T-helper 1 cell (primary cell): ENCODE measurements at regions not wholly inside any gene's neighbourhood (a gene's known extent, or its start where the extent isn't known, plus 50 kb on each side); places are given as distances from the start of the nearest gene placed in this dataset.

Source experiments
- DNase-seq, 5 donors: peaks; one replicate each; pipeline ENCODE4 v3.0.0-alpha.2; 2012 to 2020

- no peak for DNase-seq
These were observed 970.8 kb downstream of the DTWD2 start for GRCh38 chr5:118017536-118017935.

GRCh38 chr5:118016396-118016795, 972.0 kb downstream of the DTWD2 start:
- no peak for DNase-seq

GRCh38 chr5:118015511-118015910, 972.8 kb downstream of the DTWD2 start:
- DNase-seq, result no peak

GRCh38 chr5:118009741-118010297, 978.5 kb downstream of the DTWD2 start:
- DNase-seq, result no peak

GRCh38 chr5:118008779-118009178, 979.6 kb downstream of the DTWD2 start:
- DNase-seq, result no peak

GRCh38 chr5:118007262-118007661, 981.1 kb downstream of the DTWD2 start:
- no peak for DNase-seq

GRCh38 chr5:118006219-118006618, 982.1 kb downstream of the DTWD2 start:
- no peak for DNase-seq

GRCh38 chr5:117999939-118000549, 988.3 kb downstream of the DTWD2 start:
- no peak for DNase-seq

- DNase-seq, result no peak
These were observed 1005.7 kb downstream of the DTWD2 start for GRCh38 chr5:117982691-117983090.

GRCh38 chr5:117973785-117974184, 1014.6 kb downstream of the DTWD2 start:
- no peak for DNase-seq

GRCh38 chr5:117955831-117956230, 1032.5 kb downstream of the DTWD2 start:
- no peak for DNase-seq

GRCh38 chr5:117954331-117954730, 1034.0 kb downstream of the DTWD2 start:
- DNase-seq, result no peak

GRCh38 chr5:117953272-117953671, 1035.1 kb downstream of the DTWD2 start:
- no peak for DNase-seq

- DNase-seq, result no peak
These were observed 1040.5 kb downstream of the DTWD2 start for GRCh38 chr5:117947836-117948235.

GRCh38 chr5:117947121-117947520, 1041.2 kb downstream of the DTWD2 start:
- no peak for DNase-seq

GRCh38 chr5:117945258-117945657, 1043.1 kb downstream of the DTWD2 start:
- no peak for DNase-seq

GRCh38 chr5:117943541-117943940, 1044.8 kb downstream of the DTWD2 start:
- DNase-seq, result no peak

GRCh38 chr5:117942861-117943519, 1045.4 kb downstream of the DTWD2 start:
- DNase-seq, result no peak

- DNase-seq, result no peak
These were observed 1095.1 kb downstream of the DTWD2 start for GRCh38 chr5:117893211-117893610.

GRCh38 chr5:117892360-117892759, 1096.0 kb downstream of the DTWD2 start:
- DNase-seq, result no peak

GRCh38 chr5:117889596-117889995, 1098.8 kb downstream of the DTWD2 start:
- no peak for DNase-seq

GRCh38 chr5:117888688-117889087, 1099.7 kb downstream of the DTWD2 start:
- peak in 1 of 5 donors; percentile 1 for DNase-seq

- DNase-seq, result no peak
These were observed 1106.7 kb downstream of the DTWD2 start for GRCh38 chr5:117881426-117882230.

GRCh38 chr5:117880932-117881331, 1107.4 kb downstream of the DTWD2 start:
- no peak for DNase-seq
